ENCODE measurements at regions not wholly inside any gene's neighbourhood (a gene's known extent, or its start where the extent isn't known, plus 50 kb on each side); places are given as distances from the start of the nearest gene placed in this dataset.
A peak's percentile ranks its signal among the peaks of the same experiment; 100 is the strongest.

DNA sequence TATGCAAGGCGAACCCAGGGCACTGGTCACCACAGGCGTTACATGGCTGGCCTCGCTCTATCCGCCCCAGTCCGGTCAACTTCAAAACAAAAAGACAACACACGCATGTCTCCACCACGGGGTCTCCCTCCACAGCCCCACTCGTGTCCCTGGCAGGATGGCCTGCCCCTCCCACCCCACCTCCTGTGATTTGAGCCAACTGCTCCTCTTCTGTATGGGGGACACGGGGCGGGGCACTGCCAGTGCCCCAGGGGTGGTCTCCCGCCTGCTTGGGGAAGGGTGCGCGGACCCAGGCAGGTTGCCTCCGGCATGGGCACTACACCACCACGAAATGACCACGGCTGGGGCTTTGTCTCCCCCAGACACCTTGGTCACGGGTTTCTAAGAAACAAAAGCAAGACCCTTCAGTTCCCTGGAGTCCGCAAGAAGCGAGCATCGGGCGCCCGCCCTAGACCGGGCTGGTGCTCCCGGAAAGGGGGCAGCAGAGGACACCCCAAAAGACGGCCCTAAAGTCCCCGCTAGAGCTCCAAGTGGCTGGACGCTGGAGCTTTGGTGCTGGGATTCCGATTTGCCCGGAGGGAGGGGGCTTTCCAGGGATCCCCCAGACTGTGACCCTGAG lies 219.3 kb upstream of the PRICKLE2 start:
- Histone ChIP-seq H2BK5ac (ENCODE audit: low read length) (no peak overlapping the region), H3K4me1 (ENCODE audit: control insufficient read depth in 2 of 2, insufficient read depth in 1 of 2, low read depth in 1 of 2, low read length in 2 of 2) (peaks cover 4 to 9% of the 10 kb centered on the region in 2 donors), H3K23ac (ENCODE audit: low read depth, low read length, poor library complexity) (no peak overlapping the region), H3K79me1 (ENCODE audit: low read depth, low read length) (no peaks in the 10 kb centered on the region), H3K4ac (ENCODE audit: low read length) (no peak overlapping the region), H4K91ac (ENCODE audit: low read depth, low read length, poor library complexity) (no peak overlapping the region), H2AK5ac (ENCODE audit: low read depth, low read length) (peak overlapping the region; percentile 14), H3K4me2 (ENCODE audit: insufficient read depth, low read length, poor library complexity, severe bottlenecking) (peak overlapping the region; percentile 98), H3K9me3 (replicated peaks in 1 of 2; ENCODE audit: control insufficient read depth in 2 of 2, insufficient read depth in 1 of 2, low read depth in 1 of 2, low read length in 2 of 2) (no peaks in the 10 kb centered on the region), H2BK12ac (ENCODE audit: low read length) (no peak overlapping the region), H3K27me3 (ENCODE audit: control insufficient read depth in 3 of 3, insufficient read depth in 3 of 3, low read depth in 1 of 3, low read length in 3 of 3) (peaks cover 0 to 39% (median 10%) of the 10 kb centered on the region in 3 experiments), H3K14ac (ENCODE audit: low read length) (peak overlapping the region; percentile 22), H3K4me3 (ENCODE audit: low read length in 2 of 2) (peak overlapping the region; percentile 50 to 92), H3K9ac (ENCODE audit: low read depth, low read length, poor library complexity) (peak overlapping the region; percentile 17), H2BK120ac (ENCODE audit: low read depth, low read length) (no peak overlapping the region), H2AFZ (ENCODE audit: low read length) (peak overlapping the region; percentile 96), H3K36me3 (replicated peaks in 1 of 2; ENCODE audit: control insufficient read depth in 2 of 2, insufficient read depth in 2 of 2, low read length in 2 of 2) (no peaks in the 10 kb centered on the region), H4K8ac (ENCODE audit: low read depth, low read length) (no peak overlapping the region), H3K27ac (replicated peaks; ENCODE audit: low read length) (no peak overlapping the region), H3K18ac (ENCODE audit: low read length) (peak overlapping the region; percentile 82), H2BK15ac (ENCODE audit: low read length) (no peak overlapping the region)
- no peak for DNase-seq (ENCODE audit: low spot score)
- no CpG with 5 or more reads among the region's 29 CpGs for WGBS, 2 donors (ENCODE audit: extremely low coverage in 2 of 2, insufficient read length in 2 of 2, insufficient replicate concordance in 1 of 2)

DNA sequence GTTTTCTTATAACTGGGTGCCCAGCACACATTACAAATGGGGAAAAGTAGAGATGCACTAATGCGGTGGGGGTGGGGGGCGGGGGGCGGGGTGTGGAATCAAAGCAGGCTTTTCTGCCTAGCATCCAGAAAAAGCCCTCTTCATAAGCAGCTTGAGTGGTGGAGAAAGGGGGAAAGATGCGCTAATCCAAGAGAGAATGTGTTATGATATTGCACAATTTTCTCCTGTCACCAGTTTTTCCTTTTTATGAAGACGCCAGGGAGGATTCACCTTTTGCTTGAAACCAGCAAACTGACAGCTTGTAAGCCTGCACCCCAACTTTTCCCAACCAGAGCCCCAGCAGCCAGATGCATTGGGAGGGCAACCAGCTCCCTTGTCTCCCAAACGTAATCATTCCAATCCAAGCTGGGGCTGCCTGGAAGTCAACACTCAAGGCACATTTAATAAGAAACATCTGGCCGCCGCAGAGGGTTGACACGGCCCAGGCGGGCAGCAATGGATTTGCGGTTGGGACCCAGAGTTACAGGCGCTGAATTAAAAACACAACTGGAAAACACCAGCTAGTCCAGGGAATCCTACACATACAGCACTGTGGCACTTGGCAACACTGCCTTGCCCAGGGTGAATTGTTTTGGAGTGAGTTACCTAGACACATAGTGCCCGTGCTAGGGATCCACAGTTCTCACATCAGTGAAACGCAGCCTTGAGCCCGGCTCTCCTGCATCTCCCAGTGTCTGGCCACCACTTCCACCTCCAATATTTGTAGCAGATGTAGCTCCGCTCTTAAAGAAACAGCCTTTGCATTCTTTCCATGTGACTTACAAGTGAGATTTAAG lies 218.5 kb upstream of the PRICKLE2 start:
- no peaks in the 10 kb centered on the region for H3K79me1 ChIP-seq (ENCODE audit: low read depth, low read length)
- H2BK5ac ChIP-seq (ENCODE audit: low read length), result no peak overlapping the region
- no peak overlapping the region for H3K18ac ChIP-seq (ENCODE audit: low read length)
- no peak overlapping the region for H3K4me3 ChIP-seq (ENCODE audit: low read length in 2 of 2)
- no peak overlapping the region for H2BK12ac ChIP-seq (ENCODE audit: low read length)
- H3K4me2 ChIP-seq (ENCODE audit: insufficient read depth, low read length, poor library complexity, severe bottlenecking), result no peak overlapping the region
- no peaks in the 10 kb centered on the region for H3K9me3 ChIP-seq (replicated peaks in 1 of 2; ENCODE audit: control insufficient read depth in 2 of 2, insufficient read depth in 1 of 2, low read depth in 1 of 2, low read length in 2 of 2)
- H3K36me3 ChIP-seq (replicated peaks in 1 of 2; ENCODE audit: control insufficient read depth in 2 of 2, insufficient read depth in 2 of 2, low read length in 2 of 2), result no peaks in the 10 kb centered on the region
- no peak overlapping the region for H3K14ac ChIP-seq (ENCODE audit: low read length)
- H2AFZ ChIP-seq (ENCODE audit: low read length), result no peak overlapping the region
- no peak overlapping the region for H3K4ac ChIP-seq (ENCODE audit: low read length)
- no CpG with 5 or more reads among the region's 16 CpGs for WGBS, 2 donors (ENCODE audit: extremely low coverage in 2 of 2, insufficient read length in 2 of 2, insufficient replicate concordance in 1 of 2)
- no peak overlapping the region for H3K23ac ChIP-seq (ENCODE audit: low read depth, low read length, poor library complexity)
- H3K4me1 ChIP-seq (ENCODE audit: control insufficient read depth in 2 of 2, insufficient read depth in 1 of 2, low read depth in 1 of 2, low read length in 2 of 2), result peaks cover 6 to 8% of the 10 kb centered on the region in 2 donors
- H4K91ac ChIP-seq (ENCODE audit: low read depth, low read length, poor library complexity), result no peak overlapping the region
- no peak overlapping the region for H2BK15ac ChIP-seq (ENCODE audit: low read length)
- H3K27me3 ChIP-seq (ENCODE audit: control insufficient read depth in 3 of 3, insufficient read depth in 3 of 3, low read depth in 1 of 3, low read length in 3 of 3), result peaks cover 0 to 39% (median 10%) of the 10 kb centered on the region in 3 experiments
- no peak overlapping the region for H2AK5ac ChIP-seq (ENCODE audit: low read depth, low read length)
- H3K27ac ChIP-seq (replicated peaks; ENCODE audit: low read length), result no peak overlapping the region
- no peak for DNase-seq (ENCODE audit: low spot score)
- H4K8ac ChIP-seq (ENCODE audit: low read depth, low read length), result no peak overlapping the region
- no peak overlapping the region for H2BK120ac ChIP-seq (ENCODE audit: low read depth, low read length)
- no peak overlapping the region for H3K9ac ChIP-seq (ENCODE audit: low read depth, low read length, poor library complexity)

DNA sequence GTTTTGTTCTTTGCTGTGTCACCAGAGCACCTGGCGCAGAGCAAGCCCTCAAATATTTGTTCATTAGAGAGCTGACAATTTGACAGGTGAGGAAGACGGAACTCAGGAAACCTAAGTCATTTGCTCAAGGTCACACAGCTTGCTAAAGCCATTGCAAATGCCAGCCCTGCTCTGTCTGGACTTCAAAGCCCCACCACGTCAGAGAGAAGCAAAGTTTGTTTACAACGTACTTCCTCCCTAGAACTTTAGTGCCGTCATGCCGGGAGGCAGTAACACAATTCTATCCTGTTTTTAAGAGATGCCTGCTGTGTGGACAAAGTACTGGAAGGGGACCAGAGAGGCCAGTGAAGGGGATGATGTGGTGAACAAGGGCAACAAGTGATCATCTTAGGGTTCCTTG lies 216.6 kb upstream of the PRICKLE2 start:
- no peak overlapping the region for H2AK5ac ChIP-seq (ENCODE audit: low read depth, low read length)
- no peaks in the 10 kb centered on the region for H3K36me3 ChIP-seq (replicated peaks in 1 of 2; ENCODE audit: control insufficient read depth in 2 of 2, insufficient read depth in 2 of 2, low read length in 2 of 2)
- H3K23ac ChIP-seq (ENCODE audit: low read depth, low read length, poor library complexity), result no peak overlapping the region
- no peak overlapping the region for H4K8ac ChIP-seq (ENCODE audit: low read depth, low read length)
- H3K4ac ChIP-seq (ENCODE audit: low read length), result no peak overlapping the region
- no peak overlapping the region for H3K27ac ChIP-seq (replicated peaks; ENCODE audit: low read length)
- peaks cover 0 to 33% (median 10%) of the 10 kb centered on the region in 3 experiments for H3K27me3 ChIP-seq (ENCODE audit: control insufficient read depth in 3 of 3, insufficient read depth in 3 of 3, low read depth in 1 of 3, low read length in 3 of 3)
- no peak overlapping the region for H3K14ac ChIP-seq (ENCODE audit: low read length)
- H2BK5ac ChIP-seq (ENCODE audit: low read length), result no peak overlapping the region
- H2BK15ac ChIP-seq (ENCODE audit: low read length), result no peak overlapping the region
- H4K91ac ChIP-seq (ENCODE audit: low read depth, low read length, poor library complexity), result no peak overlapping the region
- no peak overlapping the region for H3K18ac ChIP-seq (ENCODE audit: low read length)
- no peak overlapping the region for H3K4me2 ChIP-seq (ENCODE audit: insufficient read depth, low read length, poor library complexity, severe bottlenecking)
- no peak overlapping the region for H3K9ac ChIP-seq (ENCODE audit: low read depth, low read length, poor library complexity)
- no peaks in the 10 kb centered on the region for H3K79me1 ChIP-seq (ENCODE audit: low read depth, low read length)
- DNase-seq (ENCODE audit: low spot score), result no peak
- no peak overlapping the region for H2AFZ ChIP-seq (ENCODE audit: low read length)
- H2BK120ac ChIP-seq (ENCODE audit: low read depth, low read length), result no peak overlapping the region
- H2BK12ac ChIP-seq (ENCODE audit: low read length), result no peak overlapping the region
- H3K4me3 ChIP-seq (ENCODE audit: low read length in 2 of 2), result no peak overlapping the region
- peaks cover 6 to 8% of the 10 kb centered on the region in 2 donors for H3K4me1 ChIP-seq (ENCODE audit: control insufficient read depth in 2 of 2, insufficient read depth in 1 of 2, low read depth in 1 of 2, low read length in 2 of 2)
- no CpG with 5 or more reads among the region's 6 CpGs for WGBS, 2 donors (ENCODE audit: extremely low coverage in 2 of 2, insufficient read length in 2 of 2, insufficient replicate concordance in 1 of 2)
- no peaks in the 10 kb centered on the region for H3K9me3 ChIP-seq (replicated peaks in 1 of 2; ENCODE audit: control insufficient read depth in 2 of 2, insufficient read depth in 1 of 2, low read depth in 1 of 2, low read length in 2 of 2)

DNA sequence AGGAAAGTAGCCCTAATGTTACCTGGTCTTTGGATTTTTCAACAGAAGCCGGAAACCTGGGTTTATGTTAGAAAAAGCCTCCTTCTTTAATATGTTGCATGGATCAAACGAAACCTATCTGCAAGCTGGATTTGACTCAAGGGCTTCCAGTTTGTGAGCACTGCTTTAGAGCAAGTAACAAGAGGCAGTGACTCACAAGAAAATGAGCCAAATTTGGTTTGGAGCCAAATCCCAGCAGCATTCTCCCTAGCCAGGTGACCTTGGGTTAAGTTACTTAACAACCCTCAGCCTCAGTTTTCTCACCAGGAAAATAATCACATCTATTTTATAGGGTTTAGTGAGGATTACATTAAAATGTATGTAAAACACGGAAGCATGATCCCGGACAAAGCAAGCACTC lies 215.2 kb upstream of the PRICKLE2 start:
- H2AFZ ChIP-seq (ENCODE audit: low read length), result no peak overlapping the region
- H2BK12ac ChIP-seq (ENCODE audit: low read length), result no peak overlapping the region
- H3K4me3 ChIP-seq (ENCODE audit: low read length in 2 of 2), result no peak overlapping the region
- H3K23ac ChIP-seq (ENCODE audit: low read depth, low read length, poor library complexity), result no peak overlapping the region
- no peak overlapping the region for H3K27ac ChIP-seq (replicated peaks; ENCODE audit: low read length)
- H2BK120ac ChIP-seq (ENCODE audit: low read depth, low read length), result no peak overlapping the region
- H3K79me1 ChIP-seq (ENCODE audit: low read depth, low read length), result no peaks in the 10 kb centered on the region
- no CpG with 5 or more reads among the region's 4 CpGs for WGBS, 2 donors (ENCODE audit: extremely low coverage in 2 of 2, insufficient read length in 2 of 2, insufficient replicate concordance in 1 of 2)
- H3K18ac ChIP-seq (ENCODE audit: low read length), result no peak overlapping the region
- DNase-seq (ENCODE audit: low spot score), result no peak
- H3K4ac ChIP-seq (ENCODE audit: low read length), result no peak overlapping the region
- no peaks in the 10 kb centered on the region for H3K9me3 ChIP-seq (replicated peaks in 1 of 2; ENCODE audit: control insufficient read depth in 2 of 2, insufficient read depth in 1 of 2, low read depth in 1 of 2, low read length in 2 of 2)
- H4K8ac ChIP-seq (ENCODE audit: low read depth, low read length), result no peak overlapping the region
- peaks cover 0 to 20% (median 10%) of the 10 kb centered on the region in 3 experiments for H3K27me3 ChIP-seq (ENCODE audit: control insufficient read depth in 3 of 3, insufficient read depth in 3 of 3, low read depth in 1 of 3, low read length in 3 of 3)
- peaks cover 6 to 8% of the 10 kb centered on the region in 2 donors for H3K4me1 ChIP-seq (ENCODE audit: control insufficient read depth in 2 of 2, insufficient read depth in 1 of 2, low read depth in 1 of 2, low read length in 2 of 2)
- no peak overlapping the region for H3K14ac ChIP-seq (ENCODE audit: low read length)
- H2BK15ac ChIP-seq (ENCODE audit: low read length), result no peak overlapping the region
- no peak overlapping the region for H3K4me2 ChIP-seq (ENCODE audit: insufficient read depth, low read length, poor library complexity, severe bottlenecking)
- no peak overlapping the region for H4K91ac ChIP-seq (ENCODE audit: low read depth, low read length, poor library complexity)
- no peak overlapping the region for H2AK5ac ChIP-seq (ENCODE audit: low read depth, low read length)
- H3K9ac ChIP-seq (ENCODE audit: low read depth, low read length, poor library complexity), result no peak overlapping the region
- no peak overlapping the region for H2BK5ac ChIP-seq (ENCODE audit: low read length)
- no peaks in the 10 kb centered on the region for H3K36me3 ChIP-seq (replicated peaks in 1 of 2; ENCODE audit: control insufficient read depth in 2 of 2, insufficient read depth in 2 of 2, low read length in 2 of 2)
